ENCODE measurements at regions not wholly inside any gene's neighbourhood (a gene's known extent, or its start where the extent isn't known, plus 50 kb on each side); places are given as distances from the start of the nearest gene placed in this dataset.

DNA sequence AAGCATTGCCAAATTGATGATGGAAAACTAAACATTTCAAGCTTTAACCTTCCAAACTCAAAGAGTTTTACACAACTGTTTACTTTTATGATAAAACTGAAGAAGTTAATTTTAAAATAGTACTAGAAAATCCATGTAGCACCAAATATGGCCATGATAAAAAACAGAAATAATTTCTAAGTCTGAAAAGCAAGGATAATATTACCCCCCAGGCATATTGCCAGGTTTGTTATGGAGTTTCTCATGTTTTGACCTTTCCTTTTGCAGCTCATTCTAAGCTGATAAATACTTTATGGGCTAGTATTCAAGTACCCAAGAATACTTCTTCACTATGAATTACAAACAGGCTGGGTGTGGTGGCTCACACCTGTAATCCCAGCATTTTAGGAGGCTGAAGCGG lies 209.9 kb upstream of the ZFP64 start:
- peaks cover 5 to 14% of the 10 kb centered on the region in 2 donors for H3K4me1 Mint-ChIP-seq
- H3K27me3 Mint-ChIP-seq = peaks cover 0 to 11% of the 10 kb centered on the region in 2 donors
- DNase-seq (no peak), ATAC-seq (replicated peaks) (no peak)
- no peaks in the 10 kb centered on the region for H3K36me3 Mint-ChIP-seq
- no peak overlapping the region for H3K4me3 Mint-ChIP-seq
- no peak overlapping the region for H3K27ac Mint-ChIP-seq
- H3K9me3 Mint-ChIP-seq = peaks cover 0 to 6% of the 10 kb centered on the region in 2 donors

DNA sequence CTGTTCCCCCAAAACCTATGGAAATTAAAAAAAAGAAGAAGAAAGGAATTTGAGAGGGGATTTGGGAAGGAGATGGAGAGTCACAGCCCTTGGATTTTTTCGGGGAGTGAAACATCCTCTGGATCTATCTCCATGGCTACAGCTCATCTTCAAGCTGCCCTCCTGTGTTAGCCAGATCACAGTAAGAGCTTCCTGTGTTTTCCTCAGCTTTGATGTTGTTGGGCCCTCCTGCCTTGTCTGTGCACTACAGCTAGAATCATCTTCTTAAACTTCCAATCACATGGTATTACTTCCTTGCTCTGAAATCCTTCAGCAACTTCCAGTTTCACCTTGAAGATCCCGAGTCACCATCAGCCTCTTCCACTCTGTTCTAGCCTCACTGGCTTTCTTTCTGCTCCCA lies 207.8 kb upstream of the ZFP64 start:
- no peak overlapping the region for H3K4me3 Mint-ChIP-seq
- peaks cover 8 to 18% of the 10 kb centered on the region in 2 donors for H3K27me3 Mint-ChIP-seq
- ATAC-seq (replicated peaks) (no peak), DNase-seq (no peak)
- H3K9me3 Mint-ChIP-seq = peaks cover 0 to 2% of the 10 kb centered on the region in 2 donors
- no peak overlapping the region for H3K27ac Mint-ChIP-seq
- no peaks in the 10 kb centered on the region for H3K36me3 Mint-ChIP-seq
- no peaks in the 10 kb centered on the region for H3K4me1 Mint-ChIP-seq

DNA sequence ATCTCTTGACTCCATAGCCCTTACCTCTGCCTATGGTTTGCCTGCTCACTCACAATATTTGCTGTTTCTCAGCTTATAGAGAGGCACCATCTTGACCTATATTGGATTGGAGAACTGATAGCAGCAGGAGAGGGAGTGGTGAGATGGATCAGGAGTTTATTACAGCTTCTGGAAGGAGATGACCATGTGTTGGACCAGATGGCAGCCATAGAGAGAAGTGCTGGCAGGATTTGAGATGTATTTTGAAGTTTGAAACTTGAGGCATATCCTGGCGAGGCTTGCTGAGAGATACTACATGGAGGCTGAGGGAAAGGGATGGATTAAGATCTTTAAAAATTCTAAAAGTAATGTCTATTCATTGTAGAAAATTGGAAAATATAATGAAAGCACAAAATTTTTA lies 198.0 kb upstream of the ZFP64 start:
- no peaks in the 10 kb centered on the region for H3K36me3 Mint-ChIP-seq
- no peak overlapping the region for H3K4me3 Mint-ChIP-seq
- DNase-seq = no peak
- no peak for ATAC-seq (replicated peaks)
- H3K27ac Mint-ChIP-seq = no peak overlapping the region
- peaks cover 10 to 14% of the 10 kb centered on the region in 2 donors for H3K27me3 Mint-ChIP-seq
- H3K4me1 Mint-ChIP-seq = no peaks in the 10 kb centered on the region
- H3K9me3 Mint-ChIP-seq = peaks cover 0 to 3% of the 10 kb centered on the region in 2 donors

DNA sequence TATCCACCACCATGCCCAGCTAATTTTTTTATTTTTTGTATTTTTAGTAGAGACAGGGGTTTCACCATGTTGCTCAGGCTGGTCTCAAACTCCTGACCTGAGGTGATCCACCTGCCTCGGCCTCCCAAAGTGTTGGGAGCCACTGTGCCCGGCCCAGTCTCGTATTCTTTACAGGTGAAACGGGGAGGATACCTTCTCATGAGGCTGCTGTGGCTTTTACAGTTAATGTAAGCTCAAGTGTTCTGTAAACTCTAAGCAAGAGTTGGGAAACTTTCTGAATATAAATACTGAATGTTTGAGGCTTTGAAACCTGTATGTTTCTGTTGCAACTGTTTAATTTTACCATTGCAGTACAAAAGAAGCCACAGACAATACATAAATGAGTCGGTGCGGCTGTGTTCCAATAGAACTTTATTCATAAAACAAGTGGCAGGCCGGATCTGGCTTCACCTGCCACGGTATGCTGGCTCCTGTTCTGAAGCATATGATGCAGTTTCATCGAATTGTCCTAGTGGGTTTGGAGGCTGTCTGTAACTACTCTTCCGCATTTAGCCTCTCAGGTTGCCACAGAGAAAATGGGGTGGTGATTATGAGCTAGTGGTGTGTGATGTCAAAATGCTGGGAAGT lies 192.5 kb upstream of the ZFP64 start:
- DNase-seq (no peak), ATAC-seq (replicated peaks) (no peak)
- peaks cover 7 to 15% of the 10 kb centered on the region in 2 donors for H3K27me3 Mint-ChIP-seq
- H3K36me3 Mint-ChIP-seq = no peaks in the 10 kb centered on the region
- H3K4me1 Mint-ChIP-seq = no peaks in the 10 kb centered on the region
- no peak overlapping the region for H3K27ac Mint-ChIP-seq
- H3K4me3 Mint-ChIP-seq = no peak overlapping the region
- peaks cover 3% of the 10 kb centered on the region in 2 donors for H3K9me3 Mint-ChIP-seq

DNA sequence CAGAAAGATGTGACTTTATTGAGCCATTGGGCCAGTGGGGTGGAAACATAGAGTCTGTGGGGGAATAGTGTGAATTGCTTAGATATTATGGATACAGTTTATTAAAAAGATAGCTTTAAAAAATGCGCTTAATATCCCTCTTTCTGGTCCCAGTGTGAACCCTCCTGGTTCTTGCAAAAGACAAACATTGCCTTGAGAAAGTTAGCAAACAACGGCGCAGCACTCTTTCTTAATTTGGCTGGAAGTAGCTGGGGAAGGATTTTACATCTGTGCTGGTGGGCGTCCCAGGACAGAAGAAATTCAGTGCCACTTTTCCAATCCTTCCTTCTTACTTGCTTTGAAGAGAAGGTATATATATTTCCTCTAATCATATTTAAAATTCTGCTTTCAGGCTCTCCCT lies 191.4 kb upstream of the ZFP64 start:
- no peaks in the 10 kb centered on the region for H3K36me3 Mint-ChIP-seq
- H3K4me3 Mint-ChIP-seq = no peak overlapping the region
- H3K9me3 Mint-ChIP-seq = peaks cover 3% of the 10 kb centered on the region in 2 donors
- ATAC-seq (replicated peaks) = no peak
- H3K4me1 Mint-ChIP-seq = no peaks in the 10 kb centered on the region
- H3K27me3 Mint-ChIP-seq = peaks cover 7 to 18% of the 10 kb centered on the region in 2 donors
- DNase-seq = no peak
- H3K27ac Mint-ChIP-seq = no peak overlapping the region

DNA sequence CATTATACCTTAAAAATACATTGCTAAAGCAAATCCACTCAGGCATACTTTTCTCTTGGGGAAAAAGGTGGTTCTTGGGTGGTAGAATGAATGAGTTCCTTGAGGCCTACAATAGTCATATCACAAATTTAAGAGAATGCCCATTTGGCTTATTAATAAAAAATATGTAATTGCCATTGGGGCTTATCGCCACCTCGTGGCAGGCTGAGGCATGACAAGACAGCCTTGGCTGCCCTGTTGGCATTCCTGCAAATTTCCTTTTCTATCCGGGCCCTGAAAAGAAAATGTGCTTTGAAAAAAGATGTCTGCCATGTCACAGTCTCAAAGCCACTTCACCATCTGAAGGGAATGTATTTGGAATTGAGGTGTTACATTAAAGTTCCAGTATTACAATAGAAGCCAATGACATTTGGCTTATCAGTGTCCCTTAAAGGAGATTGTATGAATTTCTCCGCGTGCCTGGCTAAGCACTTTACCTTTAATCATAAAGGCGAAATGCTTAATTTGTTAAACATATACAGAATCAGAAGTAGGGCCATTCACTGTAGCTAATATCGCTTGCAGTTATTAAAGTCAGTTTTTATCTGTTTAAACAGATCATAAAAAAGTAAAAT lies 188.3 kb upstream of the ZFP64 start:
- Mint-ChIP-seq H3K4me3 (no peak overlapping the region), H3K4me1 (no peaks in the 10 kb centered on the region), H3K27me3 (peaks cover 17 to 19% of the 10 kb centered on the region in 2 donors), H3K27ac (no peak overlapping the region), H3K36me3 (no peaks in the 10 kb centered on the region), H3K9me3 (peaks cover 3 to 8% of the 10 kb centered on the region in 2 donors)
- no peak for ATAC-seq (replicated peaks)
- no peak for DNase-seq

DNA sequence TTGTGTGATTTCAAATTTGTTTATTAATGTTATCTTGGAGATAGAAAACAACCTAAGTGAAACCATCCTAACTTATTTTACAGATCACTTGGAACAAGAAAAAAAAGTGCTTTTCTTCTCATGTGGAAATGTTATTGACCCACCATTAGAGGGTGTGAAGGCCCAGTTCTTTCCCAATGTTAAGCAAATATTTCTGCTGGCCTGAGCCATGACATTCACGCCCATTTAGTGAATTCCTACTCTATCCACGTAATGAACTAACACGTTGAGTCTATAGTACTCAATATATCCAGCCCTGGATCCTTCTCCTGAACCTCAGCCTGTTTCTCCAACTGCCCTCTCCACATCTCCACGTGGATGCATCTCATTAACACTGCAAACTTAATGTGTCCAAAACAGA lies 180.6 kb upstream of the ZFP64 start:
- Mint-ChIP-seq H3K36me3 (no peaks in the 10 kb centered on the region), H3K4me3 (no peak overlapping the region), H3K4me1 (no peaks in the 10 kb centered on the region), H3K9me3 (peaks cover 0 to 3% of the 10 kb centered on the region in 2 donors), H3K27me3 (peaks cover 10 to 21% of the 10 kb centered on the region in 2 donors), H3K27ac (no peak overlapping the region)
- no peak for DNase-seq
- no peak for ATAC-seq (replicated peaks)

DNA sequence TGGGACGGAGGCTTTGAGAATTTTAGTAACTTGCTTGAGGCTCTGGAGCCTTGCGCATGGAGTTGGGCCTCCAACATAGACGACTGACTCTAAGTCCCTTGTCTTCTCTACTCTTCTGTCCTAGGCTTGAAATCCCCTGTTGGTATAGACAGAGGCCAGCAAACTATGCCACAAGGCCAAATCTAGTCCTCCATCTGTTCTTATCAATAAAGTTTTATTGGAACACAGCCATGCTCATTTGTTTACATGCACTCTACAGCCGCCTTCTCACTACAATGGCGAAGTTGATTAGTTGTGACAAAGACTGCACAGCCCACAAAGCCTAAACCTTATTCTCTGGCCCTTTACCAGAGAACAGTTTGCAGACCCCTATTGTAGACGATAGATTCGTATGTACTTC lies 174.1 kb upstream of the ZFP64 start:
- Mint-ChIP-seq H3K36me3 (no peaks in the 10 kb centered on the region), H3K4me3 (no peak overlapping the region), H3K4me1 (no peaks in the 10 kb centered on the region), H3K27me3 (peaks cover 11 to 17% of the 10 kb centered on the region in 2 donors), H3K9me3 (peaks cover 2 to 7% of the 10 kb centered on the region in 2 donors), H3K27ac (no peak overlapping the region)
- DNase-seq (no peak), ATAC-seq (replicated peaks) (no peak)

DNA sequence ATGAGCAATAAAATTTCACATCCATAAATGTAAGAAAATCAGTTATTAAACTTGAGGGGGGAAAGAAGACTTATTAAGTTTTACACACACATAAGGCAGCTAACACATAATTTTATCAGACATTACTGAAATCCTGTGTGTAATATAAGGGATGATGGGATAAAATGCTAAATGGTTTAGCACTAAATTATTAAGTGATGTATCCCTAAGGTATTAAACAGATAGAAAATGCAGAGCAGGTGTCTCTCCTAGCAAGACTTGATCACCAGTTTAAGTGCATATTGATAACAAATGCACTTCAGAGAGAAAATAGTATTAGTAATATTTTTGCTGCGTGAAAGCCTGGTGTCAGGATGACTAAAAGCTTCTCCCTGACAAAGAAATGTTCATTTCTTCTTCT lies 172.8 kb upstream of the ZFP64 start:
- Mint-ChIP-seq H3K4me3 (no peak overlapping the region), H3K9me3 (peaks cover 2 to 7% of the 10 kb centered on the region in 2 donors), H3K27me3 (peaks cover 18 to 21% of the 10 kb centered on the region in 2 donors), H3K36me3 (no peaks in the 10 kb centered on the region), H3K27ac (no peak overlapping the region), H3K4me1 (no peaks in the 10 kb centered on the region)
- ATAC-seq (replicated peaks) (no peak), DNase-seq (no peak)

DNA sequence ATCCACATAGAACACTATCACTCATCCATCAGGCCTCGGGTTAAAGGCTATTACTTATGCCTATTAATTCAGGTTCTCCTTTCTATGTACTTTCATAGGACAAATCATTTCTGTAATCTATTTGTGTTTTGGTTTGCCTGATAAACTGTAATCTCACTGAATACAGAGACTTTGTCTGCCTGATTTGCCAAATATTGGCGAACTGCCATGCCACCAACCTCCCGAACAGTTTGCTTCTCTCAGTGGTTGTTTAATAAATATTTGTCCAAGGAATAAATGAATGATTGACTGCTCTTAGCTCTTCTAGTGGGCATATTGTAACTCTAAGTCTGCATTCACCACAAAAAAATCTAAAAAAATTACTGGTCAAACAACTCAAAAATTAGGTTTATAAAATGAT lies 170.1 kb upstream of the ZFP64 start:
- Mint-ChIP-seq H3K36me3 (no peaks in the 10 kb centered on the region), H3K4me1 (no peaks in the 10 kb centered on the region), H3K27ac (no peak overlapping the region), H3K4me3 (no peak overlapping the region), H3K27me3 (peaks cover 19 to 21% of the 10 kb centered on the region in 2 donors), H3K9me3 (peaks cover 2 to 7% of the 10 kb centered on the region in 2 donors)
- ATAC-seq (replicated peaks) (no peak), DNase-seq (no peak)

DNA sequence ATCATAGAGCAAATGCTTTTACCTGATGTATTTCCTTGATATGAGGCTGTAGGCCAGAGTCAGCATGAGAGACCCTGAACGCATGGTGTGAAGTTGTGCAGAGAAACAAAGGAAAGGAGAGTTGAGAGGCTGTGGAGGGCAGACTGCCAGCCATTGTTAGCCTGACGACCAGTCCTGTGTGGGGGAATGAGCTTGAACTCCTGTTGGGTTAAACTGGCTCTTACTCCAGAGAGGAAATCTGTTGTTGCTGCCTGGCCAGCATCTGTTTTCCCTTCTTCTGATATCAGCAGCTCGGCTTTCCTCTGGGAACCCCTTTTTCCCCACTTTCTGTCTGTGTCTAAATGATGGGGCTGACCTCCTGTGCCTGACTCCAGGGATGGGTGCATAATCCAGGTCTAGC lies 158.2 kb upstream of the ZFP64 start:
- Mint-ChIP-seq H3K27me3 (peaks cover 6% of the 10 kb centered on the region in 2 donors), H3K4me1 (no peaks in the 10 kb centered on the region), H3K4me3 (no peak overlapping the region), H3K36me3 (no peaks in the 10 kb centered on the region), H3K27ac (no peak overlapping the region), H3K9me3 (peaks cover 0 to 5% of the 10 kb centered on the region in 2 donors)
- DNase-seq = no peak
- ATAC-seq (replicated peaks) = no peak

DNA sequence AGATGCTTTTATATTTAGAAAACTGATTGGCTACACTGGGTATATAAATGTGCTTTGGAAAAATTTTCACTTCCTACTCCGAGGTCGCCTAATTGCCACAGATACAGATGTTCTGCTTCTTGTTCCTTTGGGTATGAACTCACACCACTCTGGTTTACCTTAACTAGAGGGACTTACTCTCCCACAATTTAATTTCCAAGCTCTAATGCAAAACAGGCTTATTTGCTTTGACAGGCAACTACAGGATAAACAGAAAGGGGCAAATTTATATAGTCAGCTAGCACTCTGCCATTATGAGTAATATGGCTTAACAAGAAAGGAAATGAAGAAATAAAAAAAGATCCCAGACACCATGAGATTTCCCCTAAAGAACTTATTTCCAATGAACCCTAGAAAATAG lies 156.9 kb upstream of the ZFP64 start:
- Mint-ChIP-seq H3K27ac (no peak overlapping the region), H3K36me3 (no peaks in the 10 kb centered on the region), H3K9me3 (peaks cover 0 to 5% of the 10 kb centered on the region in 2 donors), H3K27me3 (peaks cover 14 to 15% of the 10 kb centered on the region in 2 donors), H3K4me1 (no peaks in the 10 kb centered on the region), H3K4me3 (no peak overlapping the region)
- DNase-seq = no peak
- no peak for ATAC-seq (replicated peaks)

DNA sequence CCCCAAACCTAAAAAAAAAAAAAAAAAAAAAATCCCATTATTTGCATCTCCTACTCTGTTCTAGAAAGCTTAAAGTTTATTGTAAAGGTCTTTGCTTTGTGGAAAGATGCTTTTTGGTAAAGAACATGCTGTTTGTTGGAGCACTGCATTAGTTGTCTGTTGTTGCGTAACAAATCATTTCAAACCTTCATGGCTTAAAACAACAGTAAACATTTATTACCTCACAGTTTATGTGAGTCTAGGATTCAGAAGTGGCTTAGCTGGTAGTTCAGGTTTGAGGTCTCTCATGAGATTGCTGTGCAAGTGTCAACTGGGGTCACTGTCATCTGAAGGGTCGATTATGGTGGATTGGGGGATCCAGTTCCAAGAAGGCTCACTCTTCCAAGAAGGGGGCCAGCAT lies 155.2 kb upstream of the ZFP64 start:
- peaks cover 14 to 15% of the 10 kb centered on the region in 2 donors for H3K27me3 Mint-ChIP-seq
- H3K36me3 Mint-ChIP-seq = no peaks in the 10 kb centered on the region
- H3K4me3 Mint-ChIP-seq = no peak overlapping the region
- no peak for ATAC-seq (replicated peaks)
- no peak overlapping the region for H3K27ac Mint-ChIP-seq
- DNase-seq = no peak
- H3K9me3 Mint-ChIP-seq = peaks cover 0 to 3% of the 10 kb centered on the region in 2 donors
- H3K4me1 Mint-ChIP-seq = no peaks in the 10 kb centered on the region

DNA sequence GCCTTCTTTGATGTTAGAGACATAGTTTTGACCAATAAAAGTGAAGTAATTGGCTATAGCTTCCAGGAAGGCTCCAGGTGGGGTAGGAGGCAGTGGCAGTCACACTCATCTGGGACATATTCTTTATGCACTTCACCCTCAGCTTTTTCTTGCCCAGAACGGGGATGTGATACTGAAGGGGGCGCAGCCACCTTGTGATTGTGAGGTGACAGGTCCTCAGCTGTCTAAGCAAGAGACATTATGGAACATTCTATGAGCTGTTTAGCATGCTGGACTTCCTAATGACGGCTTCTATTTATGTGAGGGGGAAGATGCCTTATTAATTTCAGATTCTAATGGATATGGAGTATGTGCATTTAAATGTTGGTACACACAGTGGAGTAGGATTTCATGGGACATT lies 151.3 kb upstream of the ZFP64 start:
- DNase-seq = no peak
- H3K36me3 Mint-ChIP-seq = no peaks in the 10 kb centered on the region
- no peak overlapping the region for H3K4me3 Mint-ChIP-seq
- no peak for ATAC-seq (replicated peaks)
- H3K4me1 Mint-ChIP-seq = no peaks in the 10 kb centered on the region
- H3K9me3 Mint-ChIP-seq = peaks cover 0 to 1% of the 10 kb centered on the region in 2 donors
- H3K27ac Mint-ChIP-seq = no peak overlapping the region
- peaks cover 14 to 17% of the 10 kb centered on the region in 2 donors for H3K27me3 Mint-ChIP-seq

DNA sequence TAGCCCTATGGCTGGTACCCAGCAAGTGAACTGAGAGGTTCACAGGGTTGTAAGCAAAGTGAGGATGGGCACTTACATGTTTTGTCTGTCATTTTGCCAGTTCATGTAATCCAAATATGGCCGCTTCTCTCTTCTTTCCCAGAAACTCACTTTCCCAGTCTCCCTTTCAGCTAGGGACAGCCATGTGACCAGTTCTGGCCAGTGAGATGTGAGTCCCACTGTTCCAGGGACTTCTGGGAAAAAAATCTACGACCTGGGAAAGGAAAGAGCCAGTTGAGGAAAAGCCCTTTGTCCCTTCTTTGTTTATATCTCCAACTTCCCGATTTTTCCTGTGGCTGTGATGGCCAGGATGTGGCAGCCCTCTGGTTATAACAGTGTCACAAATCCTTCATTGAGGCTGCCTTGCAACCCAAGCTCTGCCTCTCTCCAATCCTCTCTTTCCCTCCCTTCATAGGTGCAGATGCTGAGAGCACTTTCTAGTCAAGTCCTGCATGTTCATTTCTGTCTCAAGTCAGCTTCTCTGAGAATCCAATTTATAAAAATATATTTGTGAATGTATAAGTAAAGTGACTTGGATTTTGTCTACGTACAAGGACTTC lies 148.6 kb upstream of the ZFP64 start:
- DNase-seq (no peak), ATAC-seq (replicated peaks) (no peak)
- peaks cover 9 to 17% of the 10 kb centered on the region in 2 donors for H3K27me3 Mint-ChIP-seq

More for the DNA sequence above, 148.6 kb upstream of the ZFP64 start:
- H3K4me3 Mint-ChIP-seq = no peak overlapping the region
- no peaks in the 10 kb centered on the region for H3K36me3 Mint-ChIP-seq
- peaks cover 0 to 2% of the 10 kb centered on the region in 2 donors for H3K9me3 Mint-ChIP-seq
- no peaks in the 10 kb centered on the region for H3K4me1 Mint-ChIP-seq
- no peak overlapping the region for H3K27ac Mint-ChIP-seq
